Neural progenitor cell (in vitro differentiated cells): ENCODE measurements at regions not wholly inside any gene's neighbourhood (a gene's known extent, or its start where the extent isn't known, plus 50 kb on each side); places are given as distances from the start of the nearest gene placed in this dataset.

Experiments
- DNase-seq: peaks from one replicate; pipeline ENCODE4 v3.0.0-alpha.2; 2016; ENCODE audit warnings: low spot score
- H2AFZ ChIP-seq: fragments of 200-600 bp; sonication (generic); replicated peaks from 2 replicates; pipeline ENCODE4 v1.6.1; 2016; ENCODE audit warnings: antibody characterized with exemption
- H3F3A ChIP-seq: fragments of 200-600 bp; sonication (generic); 2 replicates; pipeline ENCODE4 v1.6.1; 2016; ENCODE audit warnings: antibody characterized with exemption, low read depth
- H3K27ac ChIP-seq: fragments of 200-600 bp; sonication (generic); 2 replicates; pipeline ENCODE4 v1.5.1; 2016; ENCODE audit warnings: mild to moderate bottlenecking
- H3K27me3 ChIP-seq: fragments of 200-600 bp; sonication (generic); 2 replicates; pipeline ENCODE4 v1.6.1; 2016; ENCODE audit warnings: mild to moderate bottlenecking, moderate library complexity
- H3K36me3 ChIP-seq: fragments of 200-600 bp; sonication (generic); 2 replicates; pipeline ENCODE4 v1.5.1; 2016
- H3K4me1 ChIP-seq: fragments of 200-600 bp; sonication (generic); 2 replicates; pipeline ENCODE4 v1.6.1; 2016; ENCODE audit warnings: mixed run types
- H3K4me2 ChIP-seq: fragments of 200-600 bp; sonication (generic); 2 replicates; pipeline ENCODE4 v1.6.1; 2016
- H3K4me3 ChIP-seq: fragments of 200-600 bp; sonication (generic); 2 replicates; pipeline ENCODE4 v1.5.1; 2016
- H3K79me2 ChIP-seq: fragments of 200-600 bp; sonication (generic); 2 replicates; pipeline ENCODE4 v1.6.1; 2016; ENCODE audit warnings: low read depth
- H3K9ac ChIP-seq: fragments of 200-600 bp; sonication (generic); 2 replicates; pipeline ENCODE4 v1.6.1; 2016
- H3K9me3 ChIP-seq: fragments of 200-600 bp; sonication (generic); 2 replicates; pipeline ENCODE4 v1.5.1; 2016; ENCODE audit warnings: low read depth
- H4K20me1 ChIP-seq: fragments of 200-600 bp; sonication (generic); 2 replicates; pipeline ENCODE4 v1.6.1; 2016; ENCODE audit warnings: low read depth
- H3K27ac Mint-ChIP-seq: 3 replicates; pipeline ENCODE4 v1.8.0; 2021; ENCODE audit warnings: mixed read lengths
- H3K27me3 Mint-ChIP-seq: 2 replicates; pipeline ENCODE4 v1.8.0; 2022; ENCODE audit warnings: low read depth, mild to moderate bottlenecking, inconsistent platforms, moderate library complexity, mixed read lengths; ENCODE audit not compliant: insufficient read depth
- H3K36me3 Mint-ChIP-seq: 3 replicates; pipeline ENCODE4 v1.8.0; 2021; ENCODE audit warnings: mixed read lengths
- H3K4me1 Mint-ChIP-seq: 3 replicates; pipeline ENCODE4 v1.8.0; 2021; ENCODE audit warnings: mixed read lengths
- H3K4me3 Mint-ChIP-seq: 3 replicates; pipeline ENCODE4 v1.8.0; 2021; ENCODE audit warnings: mild to moderate bottlenecking, moderate library complexity, mixed read lengths
- H3K9me3 Mint-ChIP-seq: 3 replicates; pipeline ENCODE4 v1.8.0; 2020; ENCODE audit warnings: mixed read lengths
- EZH2 ChIP-seq: fragments of 200-600 bp; sonication (generic); IDR thresholded peaks from 2 replicates; pipeline ENCODE4 v1.6.1; 2017; ENCODE audit warnings: antibody characterized with exemption, mild to moderate bottlenecking, moderate library complexity
- EZH2phosphoT487 ChIP-seq: fragments of 200-600 bp; sonication (generic); IDR thresholded peaks from 2 replicates; pipeline ENCODE4 v1.6.1; 2017; ENCODE audit warnings: antibody characterized with exemption
- TF ChIP-seq, protein P1 (sequence below): fragments of 200-600 bp; sonication (generic); IDR thresholded peaks from 2 replicates; pipeline ENCODE4 v1.5.1; 2017; ENCODE audit warnings: antibody characterized with exemption, mild to moderate bottlenecking

DNA sequence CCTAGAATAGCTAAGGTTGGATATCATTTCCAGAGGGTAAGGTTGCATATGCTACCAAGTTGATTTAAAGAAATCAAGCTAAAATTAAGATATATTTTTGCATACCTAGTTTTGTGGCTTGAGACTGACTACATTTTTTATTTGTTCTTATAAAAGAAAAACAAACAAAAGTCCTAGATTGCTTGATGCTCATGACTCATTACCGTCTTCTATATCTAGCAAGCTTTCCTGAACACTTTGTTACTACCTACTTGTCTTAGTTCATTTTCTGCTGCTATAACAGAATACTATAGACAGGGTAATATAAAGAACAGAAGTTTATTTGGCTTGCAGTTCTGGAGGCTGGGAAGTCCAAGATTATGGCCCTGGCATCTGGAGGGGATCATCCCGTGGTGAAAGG, 152.1 kb upstream of the THRB start:
- no peaks in the 10 kb centered on the region for H3K36me3 Mint-ChIP-seq
- Histone ChIP-seq H3K36me3 (no peaks in the 10 kb centered on the region), H3K27me3 (no peaks in the 10 kb centered on the region), H3K27ac (no peak overlapping the region), H3K79me2 (no peaks in the 10 kb centered on the region), H4K20me1 (no peaks in the 10 kb centered on the region), H3K4me2 (no peak overlapping the region), H3K9me3 (no peaks in the 10 kb centered on the region), H3K9ac (no peak overlapping the region), H3F3A (no peaks in the 10 kb centered on the region), H3K4me1 (no peaks in the 10 kb centered on the region), H3K4me3 (no peak overlapping the region), H2AFZ (no peak overlapping the region)
- DNase-seq, result no peak
- H3K4me3 Mint-ChIP-seq, result no peak overlapping the region
- H3K27me3 Mint-ChIP-seq, result no peaks in the 10 kb centered on the region
- H3K9me3 Mint-ChIP-seq, result no peaks in the 10 kb centered on the region
- TF ChIP-seq, protein P1, sequence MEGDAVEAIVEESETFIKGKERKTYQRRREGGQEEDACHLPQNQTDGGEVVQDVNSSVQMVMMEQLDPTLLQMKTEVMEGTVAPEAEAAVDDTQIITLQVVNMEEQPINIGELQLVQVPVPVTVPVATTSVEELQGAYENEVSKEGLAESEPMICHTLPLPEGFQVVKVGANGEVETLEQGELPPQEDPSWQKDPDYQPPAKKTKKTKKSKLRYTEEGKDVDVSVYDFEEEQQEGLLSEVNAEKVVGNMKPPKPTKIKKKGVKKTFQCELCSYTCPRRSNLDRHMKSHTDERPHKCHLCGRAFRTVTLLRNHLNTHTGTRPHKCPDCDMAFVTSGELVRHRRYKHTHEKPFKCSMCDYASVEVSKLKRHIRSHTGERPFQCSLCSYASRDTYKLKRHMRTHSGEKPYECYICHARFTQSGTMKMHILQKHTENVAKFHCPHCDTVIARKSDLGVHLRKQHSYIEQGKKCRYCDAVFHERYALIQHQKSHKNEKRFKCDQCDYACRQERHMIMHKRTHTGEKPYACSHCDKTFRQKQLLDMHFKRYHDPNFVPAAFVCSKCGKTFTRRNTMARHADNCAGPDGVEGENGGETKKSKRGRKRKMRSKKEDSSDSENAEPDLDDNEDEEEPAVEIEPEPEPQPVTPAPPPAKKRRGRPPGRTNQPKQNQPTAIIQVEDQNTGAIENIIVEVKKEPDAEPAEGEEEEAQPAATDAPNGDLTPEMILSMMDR, result no peak
- no peak for TF ChIP-seq EZH2phosphoT487
- no peak for TF ChIP-seq EZH2
- H3K4me1 Mint-ChIP-seq, result no peaks in the 10 kb centered on the region
- no peak overlapping the region for H3K27ac Mint-ChIP-seq

DNA sequence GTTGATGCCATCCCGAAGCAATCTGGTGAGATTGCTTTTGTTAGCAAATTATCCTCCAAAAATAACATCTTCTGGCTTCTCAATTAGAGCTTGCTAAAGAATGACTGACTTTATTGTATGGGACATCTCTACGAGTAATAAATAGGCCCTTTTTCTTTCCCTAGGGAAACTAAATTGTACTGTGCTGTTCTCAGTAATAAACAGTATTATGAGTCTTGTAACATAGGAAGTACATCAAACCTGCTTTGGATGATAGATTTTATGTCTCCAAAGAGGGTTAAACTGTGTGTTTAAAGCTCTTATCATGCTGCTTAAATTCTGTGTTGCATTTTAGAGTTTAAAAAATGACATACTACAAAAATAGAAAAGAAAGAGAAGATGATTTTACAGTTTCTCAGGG, 153.4 kb upstream of the THRB start:
- Histone ChIP-seq H2AFZ (no peak overlapping the region), H3K36me3 (no peaks in the 10 kb centered on the region), H3K27me3 (no peaks in the 10 kb centered on the region), H3F3A (no peaks in the 10 kb centered on the region), H3K79me2 (no peaks in the 10 kb centered on the region), H3K27ac (no peak overlapping the region), H3K4me3 (no peak overlapping the region), H3K4me1 (no peaks in the 10 kb centered on the region), H3K9ac (no peak overlapping the region), H3K4me2 (no peak overlapping the region), H4K20me1 (no peaks in the 10 kb centered on the region), H3K9me3 (no peaks in the 10 kb centered on the region)
- no peaks in the 10 kb centered on the region for H3K9me3 Mint-ChIP-seq
- H3K27ac Mint-ChIP-seq, result no peak overlapping the region
- H3K4me1 Mint-ChIP-seq, result no peaks in the 10 kb centered on the region
- TF ChIP-seq EZH2phosphoT487 (no peak), EZH2 (no peak)
- TF ChIP-seq, protein P1, result no peak
- no peaks in the 10 kb centered on the region for H3K27me3 Mint-ChIP-seq
- no peak overlapping the region for H3K4me3 Mint-ChIP-seq
- DNase-seq, result no peak
- no peaks in the 10 kb centered on the region for H3K36me3 Mint-ChIP-seq

DNA sequence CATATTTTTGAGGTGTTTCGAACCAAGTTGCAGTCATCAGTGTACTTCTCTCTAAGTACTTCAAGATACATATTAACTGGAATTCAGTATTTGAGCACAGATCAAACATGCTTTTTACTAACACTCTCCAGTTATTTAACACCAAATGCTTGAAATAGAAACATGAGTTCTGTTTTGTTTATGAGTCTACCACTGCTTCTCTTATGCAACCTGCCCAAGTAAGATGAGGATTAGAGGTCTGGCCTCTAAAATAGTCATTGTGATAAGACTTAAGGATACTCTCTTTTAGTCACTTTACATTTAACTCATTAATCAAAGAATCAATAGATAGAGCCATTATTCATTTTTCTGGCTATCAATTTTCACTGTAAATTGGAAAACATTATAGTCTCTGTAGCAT, 156.2 kb upstream of the THRB start:
- H3K79me2 ChIP-seq, result no peaks in the 10 kb centered on the region
- TF ChIP-seq EZH2phosphoT487 (no peak), EZH2 (no peak)
- TF ChIP-seq, protein P1, result no peak
- no peaks in the 10 kb centered on the region for H4K20me1 ChIP-seq
- H3K4me3 Mint-ChIP-seq, result no peak overlapping the region
- no peaks in the 10 kb centered on the region for H3K27me3 Mint-ChIP-seq
- H3K4me1 Mint-ChIP-seq, result no peaks in the 10 kb centered on the region
- H3K9ac ChIP-seq, result no peak overlapping the region
- no peaks in the 10 kb centered on the region for H3K36me3 ChIP-seq
- no peaks in the 10 kb centered on the region for H3K9me3 ChIP-seq
- no peak overlapping the region for H3K4me3 ChIP-seq
- no peaks in the 10 kb centered on the region for H3K27me3 ChIP-seq
- no peaks in the 10 kb centered on the region for H3K36me3 Mint-ChIP-seq
- H2AFZ ChIP-seq, result no peak overlapping the region
- H3K4me1 ChIP-seq, result no peaks in the 10 kb centered on the region
- H3K9me3 Mint-ChIP-seq, result peaks cover 5% of the 10 kb centered on the region
- H3F3A ChIP-seq, result no peaks in the 10 kb centered on the region
- no peak overlapping the region for H3K27ac ChIP-seq
- no peak overlapping the region for H3K27ac Mint-ChIP-seq
- DNase-seq, result no peak
- H3K4me2 ChIP-seq, result no peak overlapping the region
